Kasumi-1 (cell line): ENCODE measurements at regions not wholly inside any gene's neighbourhood (a gene's known extent, or its start where the extent isn't known, plus 50 kb on each side); places are given as distances from the start of the nearest gene placed in this dataset.

Source experiments
- DNase-seq, 2 experiments: peaks; one replicate each; lab custom pipeline; 2025; lab: John Stamatoyannopoulos, UW

- DNase-seq = no peak
Measured at GRCh38 chr11:91810871-91811270, 413.7 kb upstream of the FAT3 start.

- no peak for DNase-seq
Measured at GRCh38 chr11:91805293-91805692, 419.3 kb upstream of the FAT3 start.

DNA sequence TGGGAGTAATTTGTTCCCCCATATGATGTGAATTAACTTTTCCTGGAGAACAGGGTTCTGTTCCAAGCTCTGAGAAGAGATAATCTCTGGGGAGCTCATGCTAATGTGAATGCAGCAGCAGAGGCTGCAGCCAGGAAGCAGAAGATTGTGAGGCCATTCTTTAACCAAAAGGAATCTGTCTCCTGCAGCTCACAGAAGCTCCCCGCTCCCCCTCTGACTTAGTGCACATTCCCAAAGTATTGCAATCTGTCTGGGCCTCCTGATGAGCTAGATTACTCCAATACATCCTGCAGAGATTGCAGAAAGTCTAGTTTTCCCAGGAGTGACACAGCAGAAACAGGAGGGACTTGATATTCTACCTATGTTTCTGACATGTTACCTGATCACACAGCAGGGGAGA, 420.6 kb upstream of the FAT3 start:
- DNase-seq = no peak

- DNase-seq = no peak
Measured at GRCh38 chr11:91802475-91802874, 422.1 kb upstream of the FAT3 start.

DNA sequence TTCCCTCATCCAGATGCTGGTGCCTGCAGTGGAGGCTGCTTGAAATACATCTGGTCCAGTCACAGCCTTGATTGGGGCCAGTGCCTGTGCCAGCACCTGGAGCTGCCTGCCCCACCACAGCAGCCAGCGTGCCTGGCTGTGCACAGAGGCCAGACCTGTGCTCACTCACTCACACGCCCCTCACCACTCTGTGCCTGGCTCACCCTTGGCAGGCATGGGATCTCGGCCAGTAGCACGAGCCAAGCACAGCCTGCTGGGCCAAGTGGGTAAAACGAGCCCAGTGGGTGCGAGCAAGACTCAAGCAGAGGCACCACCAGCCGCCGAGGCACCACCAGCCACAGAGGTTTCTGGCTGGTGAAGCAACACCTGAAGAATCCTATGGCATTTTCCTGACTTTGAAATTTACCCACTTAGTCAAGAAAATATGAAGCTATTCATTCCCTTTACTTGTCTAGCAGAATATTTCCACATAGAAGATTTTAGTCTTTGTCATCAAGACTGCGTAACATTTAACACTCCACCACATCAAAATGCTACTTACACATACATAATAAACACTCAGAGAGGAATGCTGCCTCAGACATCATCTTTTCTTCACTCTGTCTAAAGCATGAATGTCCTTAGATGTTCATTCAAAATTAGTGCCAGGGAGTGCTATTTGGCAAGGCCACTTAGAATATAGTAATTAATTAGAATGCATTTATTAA, 424.3 kb upstream of the FAT3 start:
- DNase-seq = no peak

GRCh38 chr11:91798240-91798639, 426.4 kb upstream of the FAT3 start:
- no peak for DNase-seq

- DNase-seq = no peak
Measured at GRCh38 chr11:91796999-91797398, 427.6 kb upstream of the FAT3 start.

DNA sequence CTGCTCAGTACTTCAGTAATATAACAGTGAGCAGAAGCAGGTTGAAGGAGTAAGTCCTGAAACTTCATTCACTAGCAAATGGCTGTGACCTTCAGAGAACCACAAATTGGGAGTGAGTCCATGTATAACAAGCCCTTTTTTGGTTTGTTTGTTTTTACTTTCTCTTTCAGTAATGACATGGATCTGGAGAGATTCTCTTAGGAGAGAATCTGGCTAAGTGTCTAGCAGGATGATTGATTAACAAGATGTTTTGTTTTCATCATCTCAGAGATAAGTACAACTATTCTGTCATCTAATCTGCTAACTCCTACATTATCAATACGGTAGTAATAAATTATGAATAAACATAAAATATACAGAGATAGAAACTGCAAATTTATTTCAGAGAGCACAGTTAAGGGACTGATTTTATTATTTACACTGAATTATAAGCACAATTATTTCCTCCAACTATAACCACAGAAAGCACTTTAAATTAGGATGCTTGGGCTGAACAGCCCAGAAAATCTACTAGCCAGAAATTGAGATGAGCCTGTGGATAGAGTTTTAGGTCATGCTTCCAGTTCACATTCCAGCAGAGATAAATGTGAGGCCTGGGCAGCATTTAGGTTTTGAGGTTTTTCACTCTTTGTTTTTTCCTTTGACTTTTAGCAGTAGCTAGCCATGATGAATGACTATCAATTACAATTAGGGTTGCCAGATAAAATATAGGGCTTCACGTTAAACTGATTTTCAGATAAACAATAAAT, 429.3 kb upstream of the FAT3 start:
- DNase-seq = no peak

DNA sequence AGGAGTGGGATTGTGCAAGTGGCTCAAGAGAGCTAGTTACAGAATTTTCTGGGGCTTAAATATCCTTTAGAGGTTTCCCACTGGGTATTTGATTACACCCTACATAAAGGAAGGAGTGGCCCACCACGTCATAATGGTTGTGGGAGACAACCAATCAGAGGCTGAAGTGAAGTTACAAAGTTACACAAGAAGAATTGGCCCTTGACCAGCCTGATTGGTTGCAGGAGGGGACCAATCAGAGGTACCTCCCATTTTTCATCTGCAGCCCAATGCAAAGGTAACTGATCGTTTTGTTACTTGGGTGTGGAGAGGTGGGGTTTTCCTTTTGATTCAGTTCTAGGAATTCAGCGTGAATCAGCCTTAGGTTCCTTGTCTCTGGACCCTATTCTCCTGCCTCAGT, 430.5 kb upstream of the FAT3 start:
- no peak for DNase-seq

- no peak for DNase-seq
Measured at GRCh38 chr11:91792779-91793262, 431.8 kb upstream of the FAT3 start.

DNA sequence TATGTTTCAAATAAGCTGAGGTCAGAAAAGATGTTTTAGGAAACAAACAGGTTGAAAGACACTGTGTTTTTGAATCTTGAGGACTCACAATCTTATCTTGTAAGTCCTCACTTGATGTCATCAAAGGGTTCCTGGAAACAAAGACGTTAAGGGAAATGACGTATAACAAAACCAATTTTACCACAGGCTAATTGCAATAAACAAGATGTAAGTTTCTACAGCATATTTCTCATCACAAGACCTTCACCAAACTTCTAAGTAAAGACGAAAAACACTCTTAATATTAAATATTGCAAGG, 433.5 kb upstream of the FAT3 start:
- no peak for DNase-seq

- DNase-seq = no peak
Measured at GRCh38 chr11:91790346-91791170, 434.1 kb upstream of the FAT3 start.

- DNase-seq = no peak
Measured at GRCh38 chr11:91788764-91789163, 435.9 kb upstream of the FAT3 start.

DNA sequence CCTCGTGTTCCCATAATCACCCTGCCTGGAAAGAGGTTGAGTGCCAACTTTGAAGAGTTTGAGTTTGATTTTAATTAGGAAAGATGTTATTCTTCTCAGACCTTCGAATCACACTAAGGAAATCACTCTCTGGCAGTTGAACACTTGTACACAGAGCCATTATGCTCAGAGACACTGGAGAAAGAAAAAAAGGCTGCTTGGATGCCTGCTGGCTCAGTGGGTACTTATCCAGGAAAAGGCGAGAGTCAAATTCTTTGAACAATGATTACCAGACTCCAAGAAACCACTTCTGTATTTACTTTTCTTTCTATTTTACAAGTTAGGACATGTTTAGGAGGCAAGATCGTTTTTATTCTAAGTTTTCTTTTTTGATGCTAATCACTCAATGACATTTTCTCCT, 438.5 kb upstream of the FAT3 start:
- DNase-seq = no peak

DNA sequence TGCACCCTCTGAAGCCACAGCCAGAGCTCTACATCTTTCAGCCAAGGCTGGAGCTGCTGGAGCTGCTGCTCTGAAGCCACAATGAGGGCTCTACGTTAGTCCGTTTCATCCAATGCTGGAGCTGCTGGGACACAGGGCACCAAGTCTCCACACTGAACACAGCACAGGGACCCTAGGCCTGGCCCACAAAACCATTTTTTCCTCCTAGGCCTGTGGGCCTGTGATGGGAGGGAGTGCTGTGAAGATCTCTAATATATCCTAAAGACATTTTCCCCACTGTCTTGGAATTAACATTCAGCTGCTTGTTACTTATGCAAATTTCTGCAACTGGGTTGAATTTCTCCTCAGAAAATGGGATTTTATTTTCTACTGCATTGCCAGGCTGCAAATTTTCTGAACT, 441.4 kb upstream of the FAT3 start:
- no peak for DNase-seq

DNA sequence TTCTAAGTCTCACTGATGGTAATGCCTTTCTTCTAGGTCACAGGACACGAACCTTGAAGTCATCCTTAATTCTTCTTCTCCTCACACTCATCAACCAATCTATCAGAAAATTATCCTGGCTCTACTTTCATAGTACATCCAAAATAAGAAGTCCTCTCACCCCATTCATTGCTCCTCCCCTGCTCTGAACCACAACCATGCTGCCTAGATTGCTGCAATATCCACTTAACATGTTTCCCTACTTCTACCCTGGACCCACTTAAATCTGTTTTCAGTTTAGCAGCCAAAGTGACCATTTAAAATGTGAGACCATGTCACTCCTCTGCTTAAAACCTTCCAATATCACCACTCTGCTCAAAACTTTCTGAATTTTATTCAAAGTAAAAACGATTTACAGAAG, 445.9 kb upstream of the FAT3 start:
- no peak for DNase-seq

DNA sequence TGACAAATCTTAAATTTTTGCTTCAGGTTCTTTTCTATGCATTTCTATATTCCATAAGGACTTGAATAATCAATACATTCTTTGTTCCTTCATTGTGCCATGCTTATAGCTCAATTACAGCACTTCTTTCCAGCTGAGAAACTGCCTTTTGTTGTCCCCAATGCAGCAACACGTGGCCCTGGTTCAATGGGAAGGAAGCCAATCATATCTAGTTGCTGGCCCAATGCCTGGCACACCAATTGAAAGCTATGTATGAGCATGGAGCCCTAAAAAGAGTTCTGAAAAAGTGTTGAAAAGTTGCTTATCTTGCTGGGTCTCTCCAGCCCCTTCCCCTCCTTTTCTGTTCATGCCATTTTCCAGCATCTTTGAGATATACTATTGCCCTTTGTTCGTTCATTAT, 448.0 kb upstream of the FAT3 start:
- DNase-seq = no peak

DNA sequence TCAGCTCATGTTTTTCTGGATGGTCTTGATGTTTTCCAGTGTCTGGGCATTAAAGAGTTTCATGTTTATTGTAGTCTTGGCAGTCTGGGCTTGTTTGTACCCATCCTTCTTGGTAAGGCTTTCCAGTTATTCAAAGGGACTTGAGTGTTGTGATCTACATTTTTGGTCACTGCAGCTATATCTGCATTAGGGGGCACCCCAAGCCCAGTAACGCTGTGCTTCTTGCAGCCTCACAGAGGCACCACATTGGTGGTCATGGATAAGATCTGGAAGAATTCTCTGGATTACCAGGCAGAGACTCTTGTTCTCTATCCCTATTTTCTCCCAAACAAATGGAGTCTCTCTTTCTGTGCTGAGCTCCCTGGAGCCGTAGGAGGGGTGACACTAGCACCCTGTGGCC, 451.5 kb upstream of the FAT3 start:
- DNase-seq = no peak

GRCh38 chr11:91771961-91772360, 452.7 kb upstream of the FAT3 start:
- DNase-seq = no peak

DNA sequence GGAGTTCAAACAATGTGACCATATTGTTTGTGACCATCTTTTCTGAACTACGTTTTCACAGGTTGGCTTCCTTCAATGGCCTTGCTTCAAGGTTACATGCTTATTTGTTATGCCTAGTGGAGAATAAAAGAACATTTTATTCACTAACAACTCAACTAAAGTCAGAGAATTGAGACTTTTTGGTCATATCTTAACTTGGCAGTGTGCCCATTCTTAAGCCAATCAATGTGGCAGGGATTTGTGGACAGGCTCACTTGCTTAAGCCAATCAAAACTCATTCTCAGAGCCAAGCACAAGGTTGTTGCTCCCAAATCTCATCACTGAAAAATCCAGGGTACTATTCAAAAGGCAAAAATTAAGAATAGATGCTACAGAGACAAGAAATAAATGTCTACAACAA, 455.8 kb upstream of the FAT3 start:
- DNase-seq = no peak

GRCh38 chr11:91763331-91763730, 461.3 kb upstream of the FAT3 start:
- DNase-seq = no peak

GRCh38 chr11:91761406-91762025, 463.1 kb upstream of the FAT3 start:
- DNase-seq = no peak
